Ovary (tissue), 7 donors: ENCODE measurements at regions not wholly inside any gene's neighbourhood (a gene's known extent, or its start where the extent isn't known, plus 50 kb on each side); places are given as distances from the start of the nearest gene placed in this dataset.

Experiments used
- DNase-seq, 5 donors: peaks; one replicate each; pipeline ENCODE4 v3.0.0-alpha.2; 2019 to 2020
- H3K27ac ChIP-seq, 2 donors: fragments of 200-600 bp; one replicate each; pipeline versions ENCODE4 v1.5.1 to v1.8.0; 2019 to 2022
- H3K27me3 ChIP-seq: fragments of 200-600 bp; one replicate; pipeline ENCODE4 v1.8.0; 2022
- H3K36me3 ChIP-seq: fragments of 200-600 bp; sonication (generic); one replicate; pipeline ENCODE4 v1.5.1; 2019
- H3K4me1 ChIP-seq: one replicate; pipeline ENCODE4 v1.8.1; 2013; ENCODE audit warnings: mild to moderate bottlenecking, moderate library complexity; ENCODE audit not compliant: insufficient read depth
- H3K4me3 ChIP-seq: fragments of 200-600 bp; sonication (generic); one replicate; pipeline ENCODE4 v1.5.1; 2017
- H3K9me3 ChIP-seq, 2 donors: fragments of 200-600 bp in 1 of 2; sonication (generic) in 1 of 2; one replicate each; pipeline versions ENCODE4 v1.5.1 to v1.8.1; 2013 to 2019; ENCODE audit warnings: mild to moderate bottlenecking in 1 of 2, moderate library complexity in 1 of 2
- EP300 ChIP-seq: sonication (generic); formaldehyde crosslinking; IDR thresholded peaks from one replicate; pipeline ENCODE4 v1.6.1; 2017; ENCODE audit warnings: antibody characterized with exemption
- POLR2A ChIP-seq: fragments of 450-650 bp; IDR thresholded peaks from one replicate; pipeline ENCODE4 v1.6.1; 2017; ENCODE audit warnings: antibody characterized with exemption, mild to moderate bottlenecking, moderate library complexity
- WGBS, 3 donors: extraction: QIAGEN DNeasy Blood & Tissue Kit in 1 of 3; methylation state at CpG; one replicate each; pipeline versions ENCODE4 v1.1.5 to v1.1.7; 2013 to 2017; 5-methylcytosine and 5-hydroxymethylcytosine counted together
- intact Hi-C, 4 donors: fragments of 100-400 bp; cut with DNase I; formaldehyde crosslinking; loops; one replicate each; pipeline versions ENCODE4 v1.11.0 to v1.15.1; 2022 to 2023
- TF ChIP-seq, protein P1 (sequence below), 3 donors: fragments of 450-650 bp in 2 of 3; fragments of 200-600 bp in 1 of 3; IDR thresholded peaks; one replicate each; pipeline versions ENCODE4 v1.5.1 to v1.8.0; 2016 to 2022; ENCODE audit warnings: antibody characterized with exemption in 3 of 3, mild to moderate bottlenecking in 1 of 3
- donor health status: DM: no; HTN: no; CAD: no; lungs with moderate emphysema.
- donor health status: DM: no; HTN: no; CAD: no.
- donor health status: Bipolar disorder and iron deficiency.
- donor health status: DM: no; HTN: no; CAD: no.
- donor health status: DM: yes; HTN: yes; CAD: no.

GRCh38 chr5:43780586-43780985 lies 177.6 kb downstream of the NNT start:
- no peak overlapping the region for H3K4me3 ChIP-seq
- H3K4me1 ChIP-seq, result no peaks in the 10 kb centered on the region
- 46 to 55% (median 51%) methylated on average over 1 of the region's 1 CpG for WGBS, 3 donors
- TF ChIP-seq, protein P1, sequence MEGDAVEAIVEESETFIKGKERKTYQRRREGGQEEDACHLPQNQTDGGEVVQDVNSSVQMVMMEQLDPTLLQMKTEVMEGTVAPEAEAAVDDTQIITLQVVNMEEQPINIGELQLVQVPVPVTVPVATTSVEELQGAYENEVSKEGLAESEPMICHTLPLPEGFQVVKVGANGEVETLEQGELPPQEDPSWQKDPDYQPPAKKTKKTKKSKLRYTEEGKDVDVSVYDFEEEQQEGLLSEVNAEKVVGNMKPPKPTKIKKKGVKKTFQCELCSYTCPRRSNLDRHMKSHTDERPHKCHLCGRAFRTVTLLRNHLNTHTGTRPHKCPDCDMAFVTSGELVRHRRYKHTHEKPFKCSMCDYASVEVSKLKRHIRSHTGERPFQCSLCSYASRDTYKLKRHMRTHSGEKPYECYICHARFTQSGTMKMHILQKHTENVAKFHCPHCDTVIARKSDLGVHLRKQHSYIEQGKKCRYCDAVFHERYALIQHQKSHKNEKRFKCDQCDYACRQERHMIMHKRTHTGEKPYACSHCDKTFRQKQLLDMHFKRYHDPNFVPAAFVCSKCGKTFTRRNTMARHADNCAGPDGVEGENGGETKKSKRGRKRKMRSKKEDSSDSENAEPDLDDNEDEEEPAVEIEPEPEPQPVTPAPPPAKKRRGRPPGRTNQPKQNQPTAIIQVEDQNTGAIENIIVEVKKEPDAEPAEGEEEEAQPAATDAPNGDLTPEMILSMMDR (IDR thresholded peaks at IDR 0.05), result no peak
- TF ChIP-seq POLR2A (no peak), EP300 (no peak)
- no peaks in the 10 kb centered on the region for H3K9me3 ChIP-seq
- H3K36me3 ChIP-seq, result no peaks in the 10 kb centered on the region
- no peak for DNase-seq
- no peaks in the 10 kb centered on the region for H3K27me3 ChIP-seq
- no peak overlapping the region for H3K27ac ChIP-seq
- intact Hi-C loops, result no loop called here

DNA sequence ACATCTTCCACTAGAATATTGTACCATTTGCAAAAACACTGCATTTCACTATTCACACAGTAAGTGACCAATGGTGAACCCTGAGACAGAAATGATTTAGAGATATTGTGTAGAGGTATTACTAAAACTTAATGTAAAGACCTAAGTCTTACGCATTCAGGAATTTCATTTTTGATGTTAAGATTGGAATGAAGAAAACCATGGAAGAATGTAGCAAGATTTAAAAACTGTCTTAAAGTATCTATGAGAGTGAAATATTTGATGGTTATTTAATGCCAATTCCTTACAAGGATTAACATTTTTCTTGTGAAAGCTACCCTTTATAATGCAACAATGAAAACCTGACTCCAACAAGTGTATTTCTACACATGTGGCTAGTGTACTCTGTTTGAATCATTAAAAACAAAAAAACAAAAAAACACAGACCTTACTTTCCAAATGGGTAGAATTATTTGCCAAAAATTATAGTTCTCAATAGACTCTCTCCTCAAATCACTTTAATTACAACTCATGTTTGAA lies 172.0 kb downstream of the NNT start:
- intact Hi-C loops, result no loop called here
- Histone ChIP-seq H3K9me3 (no peaks in the 10 kb centered on the region), H3K36me3 (no peaks in the 10 kb centered on the region), H3K27me3 (no peaks in the 10 kb centered on the region), H3K27ac (no peak overlapping the region), H3K4me3 (no peak overlapping the region), H3K4me1 (no peaks in the 10 kb centered on the region)
- no peak for DNase-seq
- TF ChIP-seq EP300 (no peak), POLR2A (no peak)
- TF ChIP-seq, protein P1 (IDR thresholded peaks at IDR 0.05), result no peak
- 97 to 100% (median 98%) methylated on average over 1 of the region's 1 CpG for WGBS, 3 donors

DNA sequence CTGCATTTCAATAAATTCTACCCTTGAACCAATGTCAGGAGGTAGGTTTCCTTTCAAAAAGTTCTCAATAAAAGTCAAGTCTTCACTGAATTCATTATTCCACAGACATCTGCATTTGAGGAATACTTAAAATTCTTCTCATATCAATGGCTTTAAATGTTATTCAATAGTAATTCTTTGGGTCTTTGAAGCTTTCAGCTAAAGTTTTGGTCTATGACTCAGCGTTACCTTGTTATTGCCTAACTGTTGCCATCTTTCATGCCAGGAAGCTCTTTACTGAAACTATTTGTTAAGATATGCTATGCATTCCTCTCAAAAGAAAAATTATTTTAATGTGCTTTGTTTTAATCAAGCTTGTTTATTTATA lies 170.5 kb downstream of the NNT start:
- no peak for TF ChIP-seq EP300
- TF ChIP-seq, protein P1 (IDR thresholded peaks at IDR 0.05), result no peak
- no peak for TF ChIP-seq POLR2A
- Histone ChIP-seq H3K36me3 (no peaks in the 10 kb centered on the region), H3K4me1 (no peaks in the 10 kb centered on the region), H3K9me3 (no peaks in the 10 kb centered on the region), H3K27me3 (no peaks in the 10 kb centered on the region), H3K4me3 (no peak overlapping the region), H3K27ac (no peak overlapping the region)
- no peak for DNase-seq
- 8 to 40% (median 21%) methylated on average over 1 of the region's 1 CpG for WGBS, 3 donors
- intact Hi-C loops, result no loop called here

DNA sequence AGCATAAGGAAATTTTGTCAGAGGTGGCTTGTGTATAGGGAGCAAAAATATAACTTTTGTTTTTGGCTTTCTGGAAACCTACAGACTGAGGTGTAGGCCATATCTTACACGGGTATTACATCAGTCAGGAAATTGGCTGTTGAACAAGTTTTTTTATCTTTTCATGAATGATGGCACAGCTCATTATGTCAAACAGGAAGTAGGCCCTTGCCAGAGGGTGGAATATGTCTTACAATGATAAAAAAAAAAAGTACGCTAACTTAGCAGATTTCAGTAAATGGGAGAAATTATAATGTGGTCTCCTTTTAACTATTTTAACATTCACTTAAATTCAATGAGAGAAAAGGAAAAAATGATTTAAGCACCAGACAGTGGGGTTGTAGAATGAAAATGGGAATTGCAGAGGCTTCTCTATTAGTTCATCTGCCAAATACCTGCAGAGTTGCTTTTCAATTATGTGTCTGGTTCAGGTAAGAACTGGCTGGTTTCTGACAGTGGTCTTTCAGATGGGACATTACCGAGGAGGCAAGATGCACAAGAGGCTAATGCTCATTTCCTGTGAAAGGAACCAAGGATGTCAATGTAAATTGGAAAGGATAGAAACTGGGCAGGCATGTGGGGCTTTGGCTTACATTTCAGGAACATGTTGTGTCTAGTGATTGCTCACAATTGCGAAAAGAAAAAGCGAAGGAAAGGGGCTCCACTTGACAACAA lies 169.9 kb downstream of the NNT start:
- WGBS, 3 donors, result 22 to 31% (median 30%) methylated on average over 5 of the region's 5 CpGs
- no peaks in the 10 kb centered on the region for H3K9me3 ChIP-seq
- TF ChIP-seq, protein P1 (IDR thresholded peaks at IDR 0.05), result no peak
- TF ChIP-seq EP300, result no peak
- TF ChIP-seq POLR2A, result no peak
- H3K36me3 ChIP-seq, result no peaks in the 10 kb centered on the region
- no peak overlapping the region for H3K27ac ChIP-seq
- H3K27me3 ChIP-seq, result no peaks in the 10 kb centered on the region
- intact Hi-C loops, result no loop called here
- DNase-seq, result no peak
- no peaks in the 10 kb centered on the region for H3K4me1 ChIP-seq
- H3K4me3 ChIP-seq, result no peak overlapping the region
